Sigmoid colon (tissue), 4 donors: ENCODE measurements at regions not wholly inside any gene's neighbourhood (a gene's known extent, or its start where the extent isn't known, plus 50 kb on each side); places are given as distances from the start of the nearest gene placed in this dataset.

Experiments
- POLR2A ChIP-seq, 2 donors: fragments of 450-650 bp; IDR thresholded peaks; one replicate each; pipeline ENCODE4 v1.6.1; 2016; ENCODE audit warnings: antibody characterized with exemption in 2 of 2, mild to moderate bottlenecking in 2 of 2, moderate library complexity in 2 of 2
- POLR2AphosphoS5 ChIP-seq, 4 donors: sonication (generic); formaldehyde crosslinking; IDR thresholded peaks; one replicate each; pipeline ENCODE4 v1.6.1; 2017; ENCODE audit warnings: antibody characterized with exemption in 4 of 4
- TF ChIP-seq, protein P1 (sequence below), 4 experiments: fragments of 450-650 bp in 3 of 4; fragments of 200-600 bp in 1 of 4; IDR thresholded peaks; one replicate each; pipeline ENCODE4 v1.5.1; 2016 to 2019; ENCODE audit warnings: antibody characterized with exemption in 4 of 4, mild to moderate bottlenecking in 3 of 4, moderate library complexity in 2 of 4

GRCh38 chr13:79043208-79043607, 362.8 kb downstream of the RBM26 start:
- TF ChIP-seq, protein P1, sequence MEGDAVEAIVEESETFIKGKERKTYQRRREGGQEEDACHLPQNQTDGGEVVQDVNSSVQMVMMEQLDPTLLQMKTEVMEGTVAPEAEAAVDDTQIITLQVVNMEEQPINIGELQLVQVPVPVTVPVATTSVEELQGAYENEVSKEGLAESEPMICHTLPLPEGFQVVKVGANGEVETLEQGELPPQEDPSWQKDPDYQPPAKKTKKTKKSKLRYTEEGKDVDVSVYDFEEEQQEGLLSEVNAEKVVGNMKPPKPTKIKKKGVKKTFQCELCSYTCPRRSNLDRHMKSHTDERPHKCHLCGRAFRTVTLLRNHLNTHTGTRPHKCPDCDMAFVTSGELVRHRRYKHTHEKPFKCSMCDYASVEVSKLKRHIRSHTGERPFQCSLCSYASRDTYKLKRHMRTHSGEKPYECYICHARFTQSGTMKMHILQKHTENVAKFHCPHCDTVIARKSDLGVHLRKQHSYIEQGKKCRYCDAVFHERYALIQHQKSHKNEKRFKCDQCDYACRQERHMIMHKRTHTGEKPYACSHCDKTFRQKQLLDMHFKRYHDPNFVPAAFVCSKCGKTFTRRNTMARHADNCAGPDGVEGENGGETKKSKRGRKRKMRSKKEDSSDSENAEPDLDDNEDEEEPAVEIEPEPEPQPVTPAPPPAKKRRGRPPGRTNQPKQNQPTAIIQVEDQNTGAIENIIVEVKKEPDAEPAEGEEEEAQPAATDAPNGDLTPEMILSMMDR (IDR thresholded peaks at IDR 0.05) = no peak
- no peak for TF ChIP-seq POLR2A (IDR thresholded peaks at IDR 0.05)
- no peak for TF ChIP-seq POLR2AphosphoS5 (IDR thresholded peaks at IDR 0.05)
